ENCODE measurements at regions not wholly inside any gene's neighbourhood (a gene's known extent, or its start where the extent isn't known, plus 50 kb on each side); places are given as distances from the start of the nearest gene placed in this dataset.
A peak's percentile ranks its signal among the peaks of the same experiment; 100 is the strongest.

DNA sequence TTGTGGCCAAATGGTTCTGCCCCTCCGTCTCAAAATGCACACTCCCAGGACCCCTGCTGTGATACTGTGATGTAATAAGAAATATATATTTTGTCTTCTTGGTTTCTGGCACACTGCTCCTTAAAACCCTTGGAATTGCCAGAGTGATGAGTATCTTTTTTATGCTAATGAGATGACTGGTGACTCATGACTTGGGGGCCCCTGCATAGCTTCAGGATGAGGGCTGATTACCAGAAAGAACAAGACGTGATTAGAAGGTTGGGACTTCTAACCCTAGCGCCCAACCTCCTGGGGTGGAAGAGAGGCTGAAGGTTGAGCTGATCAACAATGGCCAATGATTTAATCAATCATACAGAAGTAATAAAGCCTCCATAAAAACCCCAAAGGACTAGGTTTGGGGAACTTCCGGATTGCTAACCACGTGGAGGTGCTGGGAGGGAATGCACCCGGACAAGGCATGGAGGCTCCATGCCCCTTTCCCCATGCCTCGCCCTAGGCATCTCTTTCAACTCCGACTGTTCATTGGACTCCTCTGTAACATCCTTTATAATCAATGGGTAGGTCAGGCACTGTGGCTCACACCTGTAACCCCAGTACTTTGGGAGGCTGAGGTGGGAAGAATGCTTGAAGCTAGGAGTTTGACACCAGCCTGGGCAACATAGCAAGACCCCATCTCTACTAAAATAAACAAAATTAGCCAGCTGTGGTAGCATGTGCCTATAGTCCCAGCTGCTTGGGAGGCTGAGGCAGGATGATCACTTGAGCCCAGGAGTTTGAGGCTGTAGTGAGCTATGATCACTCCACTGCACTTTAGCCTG, 89.1 kb downstream of the HS1BP3 start (continued):
- TF ChIP-seq, protein P1, sequence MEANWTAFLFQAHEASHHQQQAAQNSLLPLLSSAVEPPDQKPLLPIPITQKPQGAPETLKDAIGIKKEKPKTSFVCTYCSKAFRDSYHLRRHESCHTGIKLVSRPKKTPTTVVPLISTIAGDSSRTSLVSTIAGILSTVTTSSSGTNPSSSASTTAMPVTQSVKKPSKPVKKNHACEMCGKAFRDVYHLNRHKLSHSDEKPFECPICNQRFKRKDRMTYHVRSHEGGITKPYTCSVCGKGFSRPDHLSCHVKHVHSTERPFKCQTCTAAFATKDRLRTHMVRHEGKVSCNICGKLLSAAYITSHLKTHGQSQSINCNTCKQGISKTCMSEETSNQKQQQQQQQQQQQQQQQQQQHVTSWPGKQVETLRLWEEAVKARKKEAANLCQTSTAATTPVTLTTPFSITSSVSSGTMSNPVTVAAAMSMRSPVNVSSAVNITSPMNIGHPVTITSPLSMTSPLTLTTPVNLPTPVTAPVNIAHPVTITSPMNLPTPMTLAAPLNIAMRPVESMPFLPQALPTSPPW (CRISPR knock-in tag; IDR thresholded peaks at IDR 0.05) = peak; percentile 59
- TF ChIP-seq EHMT2 (IDR thresholded peaks at IDR 0.05) (no peak), TBP (optimal IDR thresholded peaks at IDR 0.05; ENCODE audit: low read depth, low read length) (no peak), LCOR (CRISPR knock-in tag; IDR thresholded peaks at IDR 0.05) (no peak), RAD21 (CRISPR knock-in tag; conservative IDR thresholded peaks at IDR 0.05 in 1 of 2, IDR thresholded peaks at IDR 0.05 in 1 of 2) (peak in 1 of 2 experiments; percentile 21; a peak in 2 of 4 replicates), ADNP (tag; IDR thresholded peaks at IDR 0.05) (no peak), CREM (IDR thresholded peaks at IDR 0.05; ENCODE audit: low read depth) (0 out of 2 replicates have a peak, but pooled peaks have one; percentile 8), CHCHD3 (CRISPR knock-in tag; IDR thresholded peaks at IDR 0.05) (no peak), ZNF140 (CRISPR knock-in tag; IDR thresholded peaks at IDR 0.05) (no peak), ZNF274 (IDR thresholded peaks at IDR 0.05; ENCODE audit: borderline replicate concordance, low read depth, low read length) (no peak), SMARCE1 (IDR thresholded peaks at IDR 0.05) (peak; percentile 59; the same call in 1 of the 2 replicates), GTF2F1 (IDR thresholded peaks at IDR 0.05; ENCODE audit: low read depth, low read length) (no peak), SMAD4 (CRISPR knock-in tag; conservative IDR thresholded peaks at IDR 0.05) (0 out of 2 replicates have a peak, but pooled peaks have one; percentile 33), ZNF586 (CRISPR knock-in tag; conservative IDR thresholded peaks at IDR 0.05) (no peak), ZNF24 (IDR thresholded peaks at IDR 0.05) (no peak), KDM5B (IDR thresholded peaks at IDR 0.05; ENCODE audit: insufficient replicate concordance, low read depth, low read length) (no peak), SP2 (IDR thresholded peaks at IDR 0.05; ENCODE audit: extremely low read depth, low read depth, low read length, poor library complexity, severe bottlenecking) (no peak), TCFL5 (CRISPR knock-in tag; conservative IDR thresholded peaks at IDR 0.05) (no peak), NFIX (CRISPR knock-in tag; IDR thresholded peaks at IDR 0.05; ENCODE audit: low read depth) (no peak), KLF16 (IDR thresholded peaks at IDR 0.05) (no peak)
- TF ChIP-seq, protein P2, sequence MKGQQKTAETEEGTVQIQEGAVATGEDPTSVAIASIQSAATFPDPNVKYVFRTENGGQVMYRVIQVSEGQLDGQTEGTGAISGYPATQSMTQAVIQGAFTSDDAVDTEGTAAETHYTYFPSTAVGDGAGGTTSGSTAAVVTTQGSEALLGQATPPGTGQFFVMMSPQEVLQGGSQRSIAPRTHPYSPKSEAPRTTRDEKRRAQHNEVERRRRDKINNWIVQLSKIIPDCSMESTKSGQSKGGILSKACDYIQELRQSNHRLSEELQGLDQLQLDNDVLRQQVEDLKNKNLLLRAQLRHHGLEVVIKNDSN (CRISPR knock-in tag; IDR thresholded peaks at IDR 0.05) = peak; percentile 62
- TF ChIP-seq, protein P3, sequence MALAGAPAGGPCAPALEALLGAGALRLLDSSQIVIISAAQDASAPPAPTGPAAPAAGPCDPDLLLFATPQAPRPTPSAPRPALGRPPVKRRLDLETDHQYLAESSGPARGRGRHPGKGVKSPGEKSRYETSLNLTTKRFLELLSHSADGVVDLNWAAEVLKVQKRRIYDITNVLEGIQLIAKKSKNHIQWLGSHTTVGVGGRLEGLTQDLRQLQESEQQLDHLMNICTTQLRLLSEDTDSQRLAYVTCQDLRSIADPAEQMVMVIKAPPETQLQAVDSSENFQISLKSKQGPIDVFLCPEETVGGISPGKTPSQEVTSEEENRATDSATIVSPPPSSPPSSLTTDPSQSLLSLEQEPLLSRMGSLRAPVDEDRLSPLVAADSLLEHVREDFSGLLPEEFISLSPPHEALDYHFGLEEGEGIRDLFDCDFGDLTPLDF (CRISPR knock-in tag; IDR thresholded peaks at IDR 0.05) = no peak
- TF ChIP-seq, protein P4, sequence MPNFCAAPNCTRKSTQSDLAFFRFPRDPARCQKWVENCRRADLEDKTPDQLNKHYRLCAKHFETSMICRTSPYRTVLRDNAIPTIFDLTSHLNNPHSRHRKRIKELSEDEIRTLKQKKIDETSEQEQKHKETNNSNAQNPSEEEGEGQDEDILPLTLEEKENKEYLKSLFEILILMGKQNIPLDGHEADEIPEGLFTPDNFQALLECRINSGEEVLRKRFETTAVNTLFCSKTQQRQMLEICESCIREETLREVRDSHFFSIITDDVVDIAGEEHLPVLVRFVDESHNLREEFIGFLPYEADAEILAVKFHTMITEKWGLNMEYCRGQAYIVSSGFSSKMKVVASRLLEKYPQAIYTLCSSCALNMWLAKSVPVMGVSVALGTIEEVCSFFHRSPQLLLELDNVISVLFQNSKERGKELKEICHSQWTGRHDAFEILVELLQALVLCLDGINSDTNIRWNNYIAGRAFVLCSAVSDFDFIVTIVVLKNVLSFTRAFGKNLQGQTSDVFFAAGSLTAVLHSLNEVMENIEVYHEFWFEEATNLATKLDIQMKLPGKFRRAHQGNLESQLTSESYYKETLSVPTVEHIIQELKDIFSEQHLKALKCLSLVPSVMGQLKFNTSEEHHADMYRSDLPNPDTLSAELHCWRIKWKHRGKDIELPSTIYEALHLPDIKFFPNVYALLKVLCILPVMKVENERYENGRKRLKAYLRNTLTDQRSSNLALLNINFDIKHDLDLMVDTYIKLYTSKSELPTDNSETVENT (CRISPR knock-in tag; IDR thresholded peaks at IDR 0.05) = no peak
